KBM-7 (cell line): ENCODE measurements at regions not wholly inside any gene's neighbourhood (a gene's known extent, or its start where the extent isn't known, plus 50 kb on each side); places are given as distances from the start of the nearest gene placed in this dataset.
"Not testable (repeated sequence)": the region's sequence is repeated elsewhere in the genome, so short reads cannot be mapped to it uniquely, and the experiment has no call there.

Experiments
- DNase-seq: peaks from one replicate; pipeline ENCODE4 v3.0.0-alpha.2; 2015
- in situ Hi-C: fragments of 300-500 bp; cut with MboI; formaldehyde crosslinking; loops from 2 replicates; pipeline ENCODE4 v1.14.3; 2020; ENCODE audit warnings: low sequenced_read_pairs, low pct_unique_long_range_greater_than_20kb, mixed read lengths

DNA sequence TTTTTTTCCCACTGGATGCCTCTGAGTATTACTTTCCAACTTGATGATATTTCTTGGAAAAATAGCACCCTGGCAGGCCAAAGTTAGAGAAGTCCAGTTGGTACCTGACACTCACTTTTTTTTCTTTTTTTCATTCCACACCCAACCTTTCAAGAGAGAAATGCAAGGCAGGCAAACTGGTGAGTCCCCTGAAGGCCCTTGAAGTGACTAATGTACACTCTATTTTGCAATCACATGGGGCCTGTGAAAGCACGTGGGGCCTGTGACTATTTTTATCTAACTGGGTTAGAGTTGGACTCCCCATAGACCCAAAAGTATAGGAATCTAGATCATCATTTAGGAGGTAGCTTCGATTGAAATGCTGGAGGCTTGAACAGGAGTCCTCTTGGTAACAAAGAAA is 316.7 kb downstream of the CHL1 start:
- DNase-seq: no peak
- in situ Hi-C loops: no loop called here

DNA sequence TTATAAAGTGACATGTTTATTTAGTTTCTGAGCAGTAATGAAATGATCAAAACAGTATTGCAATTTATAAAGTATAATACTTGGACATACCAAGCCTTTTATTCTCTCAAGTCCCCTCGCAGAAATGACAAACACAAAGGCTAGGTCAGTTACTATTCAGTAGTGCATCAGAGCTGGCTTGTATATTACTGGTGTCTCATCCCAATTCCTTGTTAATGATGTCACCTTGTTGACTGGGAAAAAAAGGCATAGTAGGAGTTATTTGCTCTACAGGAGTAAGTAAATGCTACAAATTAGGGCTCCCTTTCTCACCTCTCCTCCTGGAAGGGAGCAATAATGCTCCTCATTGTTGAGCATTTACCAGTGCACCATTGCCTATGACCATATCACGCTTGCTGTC is 317.6 kb downstream of the CHL1 start:
- in situ Hi-C loops: no loop called here
- DNase-seq: no peak

DNA sequence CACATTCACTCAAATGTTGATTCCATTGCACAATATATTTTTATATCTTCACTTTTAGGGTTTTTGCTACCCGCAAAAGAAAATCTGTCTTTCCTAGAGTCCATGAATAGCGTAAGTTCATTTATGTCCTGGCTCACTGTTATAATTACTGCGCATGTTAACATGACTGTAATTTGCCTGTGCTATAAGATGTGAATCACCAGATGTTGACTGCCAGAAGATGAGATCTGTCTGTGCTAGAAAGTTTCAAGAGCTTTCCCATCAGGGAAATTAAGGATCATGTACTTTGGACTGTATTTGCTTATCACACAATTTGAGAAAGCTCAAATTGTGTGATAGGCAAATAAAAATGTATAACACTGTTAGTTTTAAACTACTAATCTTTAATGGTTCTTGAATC is 322.5 kb downstream of the CHL1 start:
- DNase-seq: no peak
- in situ Hi-C loops: no loop called here

DNA sequence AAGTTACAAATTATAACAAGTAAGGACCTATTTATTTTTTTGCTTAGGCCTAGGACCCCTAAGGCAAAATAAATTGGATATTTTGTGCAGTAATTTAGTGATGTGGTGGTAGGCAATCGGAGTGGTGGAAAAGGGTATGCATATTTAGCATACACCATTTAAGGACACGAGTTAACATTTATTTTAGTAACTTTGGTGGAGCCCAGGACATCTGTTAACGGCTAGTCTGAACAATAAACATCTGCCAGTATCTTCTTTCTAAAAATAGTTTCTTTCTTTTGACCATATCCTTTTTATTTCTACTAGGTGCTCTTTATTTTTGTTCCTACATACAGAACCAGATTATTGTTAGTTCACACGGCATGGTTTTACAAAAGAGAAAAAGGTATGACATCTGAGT is 326.3 kb downstream of the CHL1 start:
- in situ Hi-C loops: no loop called here
- no peak for DNase-seq

DNA sequence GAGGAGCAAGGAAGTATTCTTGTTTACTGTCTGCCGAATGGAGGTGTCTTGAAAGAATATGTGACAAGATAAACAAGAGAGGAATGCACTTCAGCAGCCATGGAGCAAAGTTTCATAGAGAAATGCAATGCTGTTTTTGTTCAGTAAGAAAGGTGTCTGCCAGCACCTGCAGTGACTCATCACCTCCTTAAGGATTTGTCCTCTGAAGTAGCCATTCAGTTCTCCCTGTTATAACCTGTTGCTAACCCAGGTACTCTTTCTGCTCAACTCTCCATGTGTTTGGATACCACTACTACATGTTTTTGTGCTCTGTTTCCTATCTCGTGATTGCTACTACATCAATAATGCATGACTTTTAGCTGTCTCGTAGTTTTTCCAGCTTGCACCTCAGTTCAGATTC is 328.9 kb downstream of the CHL1 start:
- in situ Hi-C loops: no loop called here
- DNase-seq: no peak

DNA sequence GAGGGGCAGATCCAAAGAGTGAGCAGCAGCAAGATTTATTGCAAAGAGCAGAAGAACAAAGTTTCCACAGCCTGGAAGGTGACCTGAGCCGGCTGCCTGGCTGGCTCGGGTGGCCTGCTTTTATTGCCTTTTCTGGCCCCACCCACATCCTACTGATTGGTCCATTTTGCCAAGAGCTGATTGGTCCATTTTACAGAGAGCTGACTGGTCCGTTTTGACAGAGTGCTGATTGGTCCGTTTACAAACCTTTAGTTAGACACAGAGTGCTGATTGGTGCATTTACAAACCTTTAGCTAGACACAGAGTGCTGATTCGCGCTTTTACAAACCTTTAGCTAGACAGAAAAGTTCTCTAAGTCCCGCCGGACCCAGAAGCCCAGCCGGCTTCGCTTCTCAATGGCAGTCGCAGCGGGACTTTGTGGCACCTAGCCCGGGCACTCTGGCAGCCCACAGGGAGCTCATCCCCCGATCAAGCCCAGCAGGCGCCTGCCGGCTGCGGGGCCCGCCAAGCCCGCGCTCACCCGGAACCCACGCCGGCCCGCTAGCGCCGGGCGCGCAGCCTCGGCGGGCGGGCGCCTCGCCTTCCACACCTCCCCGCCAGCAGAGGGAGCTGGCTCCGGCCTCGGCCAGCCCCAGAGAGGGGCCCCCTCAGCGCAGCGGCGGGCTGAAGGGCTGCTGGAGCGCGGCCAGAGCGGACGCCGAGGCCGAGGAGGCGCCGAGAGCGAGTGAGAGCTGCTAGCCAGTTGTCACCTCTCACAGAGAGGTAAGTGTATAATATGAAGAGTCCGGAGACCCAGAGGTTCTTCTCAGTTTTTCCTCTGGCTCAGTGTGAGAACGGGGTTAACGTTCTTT is 339.2 kb downstream of the CHL1 start:
- in situ Hi-C loops: no loop called here
- DNase-seq: no peak

DNA sequence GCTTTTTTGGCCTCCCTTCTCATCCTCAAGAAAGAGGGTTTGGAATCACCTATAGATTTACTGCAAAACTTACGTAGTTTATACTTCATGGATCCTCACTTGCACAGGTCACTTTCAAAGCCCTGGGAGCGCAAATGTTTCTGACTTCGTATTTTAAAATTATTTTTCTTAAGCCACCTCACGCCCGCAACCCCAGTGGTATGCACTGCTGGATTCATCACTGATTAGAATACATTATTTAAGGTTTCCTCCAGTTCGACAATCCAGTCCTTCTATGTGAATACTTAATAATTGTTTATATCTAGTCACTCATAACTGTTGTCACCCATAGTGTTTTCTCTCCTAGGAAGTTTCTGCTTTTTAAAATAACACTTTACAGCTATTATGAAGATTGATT is 339.9 kb downstream of the CHL1 start:
- in situ Hi-C loops: no loop called here

DNA sequence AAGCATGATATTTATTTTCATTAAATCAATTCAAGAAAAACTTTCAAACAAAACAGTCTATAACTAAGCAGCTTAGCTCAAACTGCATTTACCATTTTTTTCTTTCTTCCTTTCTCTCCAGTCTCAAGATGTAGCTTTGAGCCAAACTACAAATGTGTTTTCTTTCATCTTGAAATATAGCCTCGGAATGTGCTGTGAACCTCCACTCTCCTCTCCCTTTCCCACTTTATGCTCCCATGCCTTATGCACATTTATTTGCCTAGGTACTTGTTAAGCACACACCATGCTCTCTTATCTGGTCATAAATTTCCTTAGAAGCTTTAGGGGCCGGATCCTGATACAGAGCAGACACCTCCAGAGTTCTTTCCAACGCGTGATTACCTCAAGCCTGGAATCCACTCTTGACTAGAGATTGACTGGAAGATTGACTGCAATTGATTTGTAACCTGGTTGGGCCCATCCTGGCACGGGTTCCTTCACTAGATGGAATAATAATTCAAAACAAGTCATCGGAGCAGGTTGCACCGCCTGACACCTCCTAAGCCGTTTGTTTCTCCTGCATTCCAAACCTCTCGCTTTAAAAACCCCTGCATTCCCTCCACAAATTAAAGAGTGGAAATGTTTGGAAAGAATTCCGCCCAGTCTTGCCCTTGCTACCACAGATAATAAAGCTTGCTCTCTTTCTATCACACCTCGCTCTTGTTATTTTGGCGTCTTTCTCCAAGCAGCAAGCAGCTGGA is 344.7 kb downstream of the CHL1 start:
- DNase-seq: no peak
- in situ Hi-C loops: no loop called here

More for the DNA sequence above, 339.9 kb downstream of the CHL1 start:
- DNase-seq: no peak

DNA sequence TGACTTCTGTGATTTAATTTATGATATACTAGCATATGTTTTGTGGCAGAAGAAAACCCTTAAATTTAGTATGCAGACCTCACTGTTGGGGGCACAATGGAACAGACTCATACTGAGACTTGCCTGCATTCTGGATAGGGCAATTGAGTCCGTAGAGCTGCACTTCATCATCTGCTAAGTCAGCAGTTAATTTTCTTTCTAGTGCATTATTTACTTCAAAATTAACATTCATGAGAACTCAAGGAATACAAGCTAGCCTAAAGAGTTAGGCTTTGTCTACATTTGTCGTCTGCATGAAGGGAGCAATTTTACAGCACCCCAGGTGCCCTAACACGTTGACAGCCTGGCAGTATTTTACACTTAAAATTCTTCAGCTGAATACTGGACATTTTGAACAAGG is 345.5 kb downstream of the CHL1 start:
- no peak for DNase-seq
- in situ Hi-C loops: no loop called here

DNA sequence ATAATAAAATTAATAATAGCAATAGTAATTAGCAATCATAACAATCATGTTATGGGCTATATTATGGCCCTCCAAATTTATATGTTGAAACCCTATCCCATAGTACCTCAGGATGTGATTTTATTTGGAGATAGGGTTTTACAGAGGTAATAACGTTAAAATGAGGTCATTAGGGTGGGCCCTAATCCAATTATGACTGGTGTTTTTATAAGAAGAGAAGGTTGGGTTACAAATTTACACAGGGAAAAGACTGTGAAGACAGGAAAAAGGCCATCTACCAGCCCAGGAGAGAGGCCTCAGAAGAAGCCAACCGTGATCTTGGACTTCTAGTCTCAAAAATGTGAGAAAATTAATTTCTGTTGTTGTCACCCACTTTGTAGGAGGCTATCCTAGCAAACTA is 353.1 kb downstream of the CHL1 start:
- in situ Hi-C loops: no loop called here

DNA sequence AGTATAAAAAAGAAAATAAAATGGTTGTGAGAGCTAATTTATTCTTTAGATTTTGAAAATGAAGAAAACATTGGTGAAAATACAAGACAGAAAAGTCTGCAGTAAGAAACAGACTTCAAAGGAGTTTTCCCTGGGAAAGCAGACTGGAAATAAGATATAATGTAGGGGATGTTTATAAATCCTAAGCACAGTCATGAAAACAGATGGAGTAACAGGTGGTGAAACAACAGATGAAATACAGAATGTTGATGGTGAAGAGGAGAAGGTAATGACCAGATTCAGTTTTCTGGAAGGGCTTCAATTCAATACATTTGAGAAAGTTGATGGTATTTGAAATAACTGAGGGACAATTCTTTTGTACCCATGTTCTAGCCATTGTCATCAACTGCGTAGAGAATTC is 353.9 kb downstream of the CHL1 start:
- DNase-seq: no peak
- in situ Hi-C loops: no loop called here

More for the DNA sequence above, 353.1 kb downstream of the CHL1 start:
- no peak for DNase-seq

DNA sequence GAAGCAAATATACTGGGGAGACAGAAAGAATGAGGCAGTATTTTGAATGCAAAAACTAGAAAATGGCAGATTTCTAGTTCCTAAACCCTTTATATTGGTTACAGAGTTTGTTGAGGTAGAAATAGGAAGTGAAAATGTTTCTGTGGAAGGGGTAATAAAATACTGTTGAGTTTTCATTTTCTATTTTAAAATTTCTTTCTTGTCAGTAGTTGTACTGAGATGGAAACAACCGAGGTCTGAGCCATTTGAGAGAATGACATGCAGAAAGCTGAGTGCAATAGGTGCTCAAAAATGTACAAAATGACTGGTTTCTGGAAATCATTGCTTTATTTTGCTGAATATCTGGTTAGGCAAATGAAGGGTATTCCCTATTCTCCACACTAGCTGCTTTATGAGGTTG is 361.4 kb downstream of the CHL1 start:
- no peak for DNase-seq
- in situ Hi-C loops: no loop called here

DNA sequence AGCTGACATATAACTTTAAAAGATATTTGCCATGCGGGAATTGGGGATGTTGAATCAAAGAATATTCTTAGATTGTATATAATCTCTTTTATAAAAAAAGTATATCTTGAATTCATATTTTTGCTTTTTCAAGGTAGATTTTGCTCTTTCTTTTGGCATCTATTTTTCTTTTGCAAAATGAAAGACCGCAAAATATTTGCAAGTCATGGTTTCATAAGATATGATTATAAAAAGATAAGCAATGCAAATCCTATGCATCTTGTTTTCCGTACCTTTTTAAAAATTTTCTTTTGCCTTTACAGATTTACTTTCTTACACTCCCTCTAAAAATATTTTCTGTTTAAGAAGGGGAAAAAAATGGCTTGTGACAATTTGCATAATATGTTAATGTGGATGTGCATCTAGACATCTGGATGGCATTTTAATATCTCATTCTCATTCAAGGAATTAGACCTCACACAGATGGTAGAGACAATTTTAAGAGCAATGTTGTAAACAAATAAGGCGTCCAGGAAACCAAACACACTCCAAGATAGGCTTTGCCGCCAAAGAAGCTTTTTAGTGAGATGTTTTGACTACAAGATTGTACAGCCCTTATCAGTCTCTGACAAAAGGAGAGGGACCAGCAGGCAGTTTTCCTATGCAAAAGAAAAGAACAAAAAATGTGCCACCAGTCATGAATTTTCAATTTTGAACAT is 371.1 kb downstream of the CHL1 start:
- no peak for DNase-seq
- in situ Hi-C loops: no loop called here

DNA sequence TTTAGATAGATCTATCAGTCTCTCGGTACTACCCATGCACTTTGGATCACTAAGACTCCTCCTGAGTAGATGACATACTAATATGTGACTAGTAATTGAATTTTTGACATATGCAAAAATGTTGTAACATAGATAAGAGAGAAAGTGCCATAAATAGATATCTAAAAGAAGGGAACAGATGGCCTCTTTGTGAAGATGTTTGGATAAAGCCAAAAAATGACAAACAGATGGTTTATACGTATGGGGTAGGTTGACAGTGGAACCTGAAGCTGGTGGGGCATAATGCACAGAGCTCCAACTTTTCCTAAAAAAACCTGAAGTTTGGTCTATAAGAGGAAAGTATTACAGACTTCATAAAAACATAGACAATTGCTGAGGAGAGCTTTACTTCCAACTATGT is 383.0 kb downstream of the CHL1 start:
- in situ Hi-C loops, DNase-seq: not testable (repeated sequence)

DNA sequence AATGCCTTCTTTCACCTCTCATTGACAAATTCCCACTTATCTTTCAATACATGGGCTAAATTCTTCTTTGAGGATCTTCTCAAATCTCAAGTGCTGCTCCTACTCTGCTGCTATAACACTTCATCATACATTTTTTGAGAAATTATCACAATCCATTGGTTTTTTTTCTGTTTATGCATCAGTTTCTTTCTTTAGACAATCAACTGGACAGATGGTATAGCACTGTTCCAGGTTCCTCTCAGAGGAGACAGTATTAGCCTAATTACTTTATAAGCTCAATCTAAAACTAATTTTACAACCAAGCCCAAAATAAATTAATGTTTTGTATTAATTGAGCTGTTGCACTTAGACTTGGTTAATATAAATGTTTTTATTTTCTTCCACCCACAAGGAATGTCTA is 392.5 kb downstream of the CHL1 start:
- in situ Hi-C loops: not testable (repeated sequence)

DNA sequence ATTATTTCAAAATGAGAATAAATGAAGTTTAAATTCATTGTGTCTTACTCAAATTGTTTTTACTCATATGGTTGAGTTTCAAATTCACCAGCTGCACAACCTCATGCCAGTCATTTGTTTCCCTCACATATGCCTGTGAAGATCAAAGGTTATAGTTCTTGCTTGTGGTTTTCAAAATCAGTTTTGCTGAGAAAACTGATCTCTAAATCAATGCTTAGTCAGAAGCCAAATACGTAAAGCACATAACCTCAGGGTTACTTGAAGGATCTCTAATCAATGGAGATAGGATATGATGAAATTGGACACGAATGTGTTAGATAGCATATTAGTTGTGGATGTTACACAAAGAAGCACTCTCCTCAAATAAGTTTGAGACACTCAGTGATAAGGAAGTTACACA is 400.7 kb downstream of the CHL1 start:
- in situ Hi-C loops, DNase-seq: not testable (repeated sequence)

More for the DNA sequence above, 392.5 kb downstream of the CHL1 start:
- not testable (repeated sequence) for DNase-seq

DNA sequence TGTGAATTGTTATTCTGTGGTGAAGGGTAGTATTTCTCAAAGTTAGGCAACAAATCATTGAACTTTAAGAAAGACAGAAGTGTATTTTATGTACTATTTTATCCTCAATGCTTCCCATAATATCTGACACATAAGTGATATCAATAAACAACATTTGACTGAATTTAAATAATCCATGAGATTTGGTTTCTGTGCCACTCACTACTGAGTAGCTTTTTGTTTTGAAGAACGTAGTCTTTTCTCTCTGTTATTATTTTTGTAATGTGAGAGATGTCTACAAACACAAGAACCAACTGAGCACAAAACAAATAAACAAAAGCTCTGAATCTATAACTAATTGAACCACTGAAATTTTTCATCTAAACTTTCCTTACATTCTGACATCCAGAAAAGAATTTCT is 401.2 kb downstream of the CHL1 start:
- DNase-seq, in situ Hi-C loops: not testable (repeated sequence)

DNA sequence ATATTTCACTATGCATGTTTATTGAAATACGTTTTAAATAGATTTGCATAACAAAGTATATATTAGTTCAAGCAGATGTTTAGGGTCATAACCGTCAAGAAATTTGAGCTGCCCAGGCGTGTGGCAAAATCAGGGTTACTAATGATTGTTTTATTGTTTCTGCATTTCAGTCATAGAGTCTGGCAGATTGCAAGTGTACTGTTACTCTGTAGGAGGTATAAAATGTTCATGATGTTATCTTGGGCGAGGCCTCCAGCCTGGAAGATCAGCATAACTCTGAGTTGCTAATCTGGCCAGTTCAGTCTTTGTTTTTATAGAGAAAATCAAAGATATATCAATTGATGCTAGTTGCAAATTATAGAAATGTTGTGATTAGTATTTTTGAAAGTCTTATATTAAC is 410.9 kb downstream of the CHL1 start:
- DNase-seq, in situ Hi-C loops: not testable (repeated sequence)

DNA sequence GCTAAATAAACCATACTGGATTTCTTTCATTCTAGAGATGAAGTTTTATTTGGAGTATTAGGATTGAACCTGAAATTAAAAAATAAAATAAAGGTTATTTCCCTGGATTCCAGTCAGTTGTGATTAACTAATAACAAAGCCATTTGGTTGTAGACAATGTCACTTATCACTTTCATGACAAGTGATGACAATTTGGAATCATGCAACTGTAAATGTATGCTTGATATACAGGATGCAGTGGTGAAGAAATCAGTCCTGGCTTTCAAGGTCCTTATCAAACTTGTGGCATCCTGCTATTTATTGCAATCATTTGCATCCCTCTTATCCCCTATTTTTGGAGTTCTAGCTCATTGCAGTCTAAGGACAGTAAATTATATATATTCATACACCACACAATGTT is 425.2 kb downstream of the CHL1 start:
- DNase-seq: no peak
- in situ Hi-C loops: no loop called here

DNA sequence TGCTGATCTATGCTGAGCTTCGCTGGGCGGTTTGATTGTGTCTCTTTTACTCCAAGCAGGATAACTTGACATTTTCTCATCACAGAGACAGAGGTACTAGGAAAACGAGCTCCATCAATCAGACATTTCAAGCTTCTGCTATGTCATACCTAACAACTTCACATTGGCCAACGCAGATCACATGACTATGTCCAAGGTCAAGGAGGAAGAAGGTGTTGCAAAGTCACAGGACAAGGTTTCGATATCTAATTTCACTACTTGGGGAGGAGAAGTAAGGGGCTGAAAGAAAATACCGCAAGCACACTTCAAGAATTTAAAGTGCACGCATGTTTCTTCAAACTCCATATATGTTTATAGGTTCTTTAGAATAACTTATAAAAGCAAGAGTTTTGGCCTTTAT is 425.8 kb downstream of the CHL1 start:
- no peak for DNase-seq
- in situ Hi-C loops: no loop called here
